Testis (tissue), 2 donors: ENCODE measurements at regions not wholly inside any gene's neighbourhood (a gene's known extent, or its start where the extent isn't known, plus 50 kb on each side); places are given as distances from the start of the nearest gene placed in this dataset.

Experiments used
- POLR2A ChIP-seq: fragments of 450-650 bp; IDR thresholded peaks from one replicate; pipeline ENCODE4 v1.6.1; 2017; ENCODE audit warnings: antibody characterized with exemption, mild to moderate bottlenecking, moderate library complexity
- TF ChIP-seq, protein P1 (sequence below), 3 experiments: fragments of 450-650 bp in 2 of 3; fragments of 200-600 bp in 1 of 3; sonication (generic) in 1 of 3; IDR thresholded peaks; one replicate each; pipeline ENCODE4 v1.5.1; 2016 to 2019; ENCODE audit warnings: antibody characterized with exemption in 3 of 3, mild to moderate bottlenecking in 2 of 3, moderate library complexity in 1 of 3

GRCh38 chr9:23123048-23123632, 676.5 kb downstream of the DMRTA1 start:
- no peak for TF ChIP-seq POLR2A
- TF ChIP-seq, protein P1, sequence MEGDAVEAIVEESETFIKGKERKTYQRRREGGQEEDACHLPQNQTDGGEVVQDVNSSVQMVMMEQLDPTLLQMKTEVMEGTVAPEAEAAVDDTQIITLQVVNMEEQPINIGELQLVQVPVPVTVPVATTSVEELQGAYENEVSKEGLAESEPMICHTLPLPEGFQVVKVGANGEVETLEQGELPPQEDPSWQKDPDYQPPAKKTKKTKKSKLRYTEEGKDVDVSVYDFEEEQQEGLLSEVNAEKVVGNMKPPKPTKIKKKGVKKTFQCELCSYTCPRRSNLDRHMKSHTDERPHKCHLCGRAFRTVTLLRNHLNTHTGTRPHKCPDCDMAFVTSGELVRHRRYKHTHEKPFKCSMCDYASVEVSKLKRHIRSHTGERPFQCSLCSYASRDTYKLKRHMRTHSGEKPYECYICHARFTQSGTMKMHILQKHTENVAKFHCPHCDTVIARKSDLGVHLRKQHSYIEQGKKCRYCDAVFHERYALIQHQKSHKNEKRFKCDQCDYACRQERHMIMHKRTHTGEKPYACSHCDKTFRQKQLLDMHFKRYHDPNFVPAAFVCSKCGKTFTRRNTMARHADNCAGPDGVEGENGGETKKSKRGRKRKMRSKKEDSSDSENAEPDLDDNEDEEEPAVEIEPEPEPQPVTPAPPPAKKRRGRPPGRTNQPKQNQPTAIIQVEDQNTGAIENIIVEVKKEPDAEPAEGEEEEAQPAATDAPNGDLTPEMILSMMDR (IDR thresholded peaks at IDR 0.05) = peak; percentile 42 to 83 (median 54)
